ENCODE measurements at regions not wholly inside any gene's neighbourhood (a gene's known extent, or its start where the extent isn't known, plus 50 kb on each side); places are given as distances from the start of the nearest gene placed in this dataset.

DNA sequence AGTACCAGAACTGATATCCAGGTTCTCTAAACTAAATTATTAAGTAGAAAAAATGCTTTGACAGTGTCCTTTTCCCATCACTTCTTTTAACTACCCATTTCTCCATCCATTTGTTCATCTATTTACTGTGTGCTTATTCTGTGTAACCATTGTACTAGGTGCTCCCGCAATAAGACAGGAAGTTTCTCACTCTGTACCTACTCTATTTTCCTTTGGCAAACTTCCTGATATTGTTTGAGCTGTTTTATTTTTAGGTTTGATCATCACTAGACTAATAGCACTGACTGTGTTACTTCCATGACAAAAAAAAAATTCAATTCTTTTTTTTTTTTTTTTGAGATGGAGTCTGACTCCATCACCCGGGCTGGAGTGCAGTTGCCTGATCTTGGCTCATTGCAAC lies 102.5 kb upstream of the CASK start:
- H3K27ac Mint-ChIP-seq (ENCODE audit: low read depth, unreplicated experiment), result no peak overlapping the region
- no TSS peak for BruUV-seq (replicated peaks)
- no peaks in the 10 kb centered on the region for H3K4me1 Mint-ChIP-seq (ENCODE audit: insufficient read depth, unreplicated experiment)
- TF ChIP-seq CTCF (IDR thresholded peaks at IDR 0.05; ENCODE audit: unreplicated experiment), result no peak
- H3K4me3 Mint-ChIP-seq (ENCODE audit: unreplicated experiment), result no peak overlapping the region
- no peaks in the 10 kb centered on the region for H3K36me3 Mint-ChIP-seq (ENCODE audit: insufficient read depth, unreplicated experiment)
- H3K9me3 Mint-ChIP-seq (ENCODE audit: unreplicated experiment), result no peaks in the 10 kb centered on the region
- peaks cover 75% of the 10 kb centered on the region for H3K27me3 Mint-ChIP-seq (ENCODE audit: insufficient read depth, unreplicated experiment)
- no peak for DNase-seq (ENCODE audit: unreplicated experiment)
- ChIA-PET CTCF (interaction anchor here (0.6 to 1.1 kb wide), 3 partner anchors 11 to 819 kb away, joined by 3 read pairs; no protein-coding TSS in a partner anchor), POLR2A (no interaction called here)
- intact Hi-C loops (cut with micrococcal nuclease), result no loop called here

DNA sequence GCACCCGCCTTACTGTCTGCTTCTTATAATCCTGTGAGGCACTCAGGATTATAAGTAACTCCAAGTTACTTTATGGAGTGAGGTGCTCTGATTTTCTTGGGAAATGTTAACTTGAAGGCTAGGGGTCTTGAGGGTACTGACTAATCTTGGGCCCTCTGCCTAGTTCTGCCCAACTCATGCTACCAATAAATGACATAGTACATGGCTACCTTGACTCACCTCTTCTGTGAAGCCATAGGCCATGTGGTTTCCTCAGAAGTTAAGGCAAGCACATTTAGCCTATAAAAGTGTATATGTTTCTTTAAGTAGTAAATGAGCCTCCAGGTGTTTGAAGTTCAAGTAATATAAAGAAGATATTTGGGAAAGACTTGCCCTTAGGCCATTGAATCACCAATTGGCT lies 99.8 kb upstream of the CASK start:
- POLR2A ChIA-PET, result no interaction called here
- H3K9me3 Mint-ChIP-seq (ENCODE audit: unreplicated experiment), result no peaks in the 10 kb centered on the region
- intact Hi-C loops (cut with micrococcal nuclease), result no loop called here
- peaks cover 48% of the 10 kb centered on the region for H3K27me3 Mint-ChIP-seq (ENCODE audit: insufficient read depth, unreplicated experiment)
- H3K4me3 Mint-ChIP-seq (ENCODE audit: unreplicated experiment), result no peak overlapping the region
- no TSS peak for BruUV-seq (replicated peaks)
- no peaks in the 10 kb centered on the region for H3K4me1 Mint-ChIP-seq (ENCODE audit: insufficient read depth, unreplicated experiment)
- no peak overlapping the region for H3K27ac Mint-ChIP-seq (ENCODE audit: low read depth, unreplicated experiment)
- no peak for TF ChIP-seq CTCF (IDR thresholded peaks at IDR 0.05; ENCODE audit: unreplicated experiment)
- H3K36me3 Mint-ChIP-seq (ENCODE audit: insufficient read depth, unreplicated experiment), result no peaks in the 10 kb centered on the region
- DNase-seq (ENCODE audit: unreplicated experiment), result no peak
- CTCF ChIA-PET, result no interaction called here

GRCh38 chrX:42022158-42022557 lies 98.8 kb upstream of the CASK start:
- intact Hi-C loops (cut with micrococcal nuclease), result no loop called here
- TF ChIP-seq CTCF (IDR thresholded peaks at IDR 0.05; ENCODE audit: unreplicated experiment), result no peak
- no peak overlapping the region for H3K27ac Mint-ChIP-seq (ENCODE audit: low read depth, unreplicated experiment)
- no TSS peak for BruUV-seq (replicated peaks)
- H3K4me3 Mint-ChIP-seq (ENCODE audit: unreplicated experiment), result no peak overlapping the region
- POLR2A ChIA-PET, result interaction anchor here (0.6 kb wide), 1 partner anchor 503 kb away, joined by 3 read pairs; no protein-coding TSS in a partner anchor
- CTCF ChIA-PET, result interaction anchor here (1.0 kb wide), 1 partner anchor 13 kb away, joined by 3 read pairs; no protein-coding TSS in a partner anchor
- no peaks in the 10 kb centered on the region for H3K9me3 Mint-ChIP-seq (ENCODE audit: unreplicated experiment)
- peaks cover 38% of the 10 kb centered on the region for H3K27me3 Mint-ChIP-seq (ENCODE audit: insufficient read depth, unreplicated experiment)
- no peak for DNase-seq (ENCODE audit: unreplicated experiment)
- no peaks in the 10 kb centered on the region for H3K36me3 Mint-ChIP-seq (ENCODE audit: insufficient read depth, unreplicated experiment)
- no peaks in the 10 kb centered on the region for H3K4me1 Mint-ChIP-seq (ENCODE audit: insufficient read depth, unreplicated experiment)

DNA sequence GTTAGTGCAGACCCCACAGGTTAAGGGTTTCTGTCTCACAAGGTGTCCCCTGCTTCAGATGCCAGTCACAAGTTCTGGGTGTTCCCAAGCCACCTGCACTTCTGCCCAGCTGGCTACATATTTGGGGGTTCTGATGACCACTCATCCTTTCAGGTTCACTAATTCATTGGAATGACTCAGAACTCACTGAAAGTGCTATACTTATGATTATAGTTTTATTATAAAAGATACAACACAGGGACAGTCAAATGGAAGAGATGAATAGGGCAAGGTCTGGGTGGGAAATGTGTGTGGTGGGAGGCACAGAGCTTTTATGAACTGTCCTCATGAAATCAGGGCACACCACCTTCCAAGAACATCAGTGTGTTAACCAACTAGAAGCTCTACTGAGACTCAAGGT lies 97.7 kb upstream of the CASK start:
- intact Hi-C loops (cut with micrococcal nuclease), result no loop called here
- no peaks in the 10 kb centered on the region for H3K4me1 Mint-ChIP-seq (ENCODE audit: insufficient read depth, unreplicated experiment)
- no peak for TF ChIP-seq CTCF (IDR thresholded peaks at IDR 0.05; ENCODE audit: unreplicated experiment)
- BruUV-seq (replicated peaks), result no TSS peak
- H3K9me3 Mint-ChIP-seq (ENCODE audit: unreplicated experiment), result no peaks in the 10 kb centered on the region
- ChIA-PET POLR2A (no interaction called here), CTCF (interaction anchor here (0.6 to 1.0 kb wide), 2 partner anchors 14 to 35 kb away, joined by 3 read pairs; no protein-coding TSS in a partner anchor)
- H3K36me3 Mint-ChIP-seq (ENCODE audit: insufficient read depth, unreplicated experiment), result no peaks in the 10 kb centered on the region
- no peak overlapping the region for H3K27ac Mint-ChIP-seq (ENCODE audit: low read depth, unreplicated experiment)
- no peak overlapping the region for H3K4me3 Mint-ChIP-seq (ENCODE audit: unreplicated experiment)
- DNase-seq (ENCODE audit: unreplicated experiment), result no peak
- peaks cover 27% of the 10 kb centered on the region for H3K27me3 Mint-ChIP-seq (ENCODE audit: insufficient read depth, unreplicated experiment)

Data from MCF 10A (cell line).